M059J (cell line): ENCODE measurements at regions not wholly inside any gene's neighbourhood (a gene's known extent, or its start where the extent isn't known, plus 50 kb on each side); places are given as distances from the start of the nearest gene placed in this dataset.
A peak's percentile ranks its signal among the peaks of the same experiment; 100 is the strongest.
"Not testable (repeated sequence)": the region's sequence is repeated elsewhere in the genome, so short reads cannot be mapped to it uniquely, and the experiment has no call there.

Source experiments
- DNase-seq: peaks from one replicate; pipeline ENCODE4 v3.0.0-alpha.2; 2012; ENCODE audit warnings: low read depth

- DNase-seq: no peak
These were observed 81.4 kb upstream of the KCNK12 start for GRCh38 chr2:47652061-47652690.

DNA sequence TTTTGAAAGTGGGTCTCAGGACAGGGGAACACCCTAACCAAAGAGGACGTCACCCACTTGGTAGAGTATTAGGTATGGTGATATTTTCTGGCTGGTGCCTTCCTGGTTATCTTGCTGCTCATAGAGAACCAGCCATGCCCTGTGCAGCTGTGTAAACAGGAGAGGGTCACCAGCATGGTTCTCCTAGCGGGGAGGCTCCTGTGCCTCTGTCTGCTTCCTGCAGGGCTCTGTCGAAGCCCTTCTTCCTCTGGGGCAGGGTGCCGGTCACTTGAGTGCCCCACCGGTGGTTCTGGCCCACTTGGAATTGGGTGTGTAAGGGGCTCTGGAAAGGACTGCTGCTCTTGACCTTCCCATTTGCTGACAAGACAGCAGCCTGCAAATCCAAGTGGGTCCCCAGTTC, 80.5 kb upstream of the KCNK12 start:
- DNase-seq: no peak

GRCh38 chr2:47650001-47650535, 79.3 kb upstream of the KCNK12 start:
- DNase-seq: no peak

DNA sequence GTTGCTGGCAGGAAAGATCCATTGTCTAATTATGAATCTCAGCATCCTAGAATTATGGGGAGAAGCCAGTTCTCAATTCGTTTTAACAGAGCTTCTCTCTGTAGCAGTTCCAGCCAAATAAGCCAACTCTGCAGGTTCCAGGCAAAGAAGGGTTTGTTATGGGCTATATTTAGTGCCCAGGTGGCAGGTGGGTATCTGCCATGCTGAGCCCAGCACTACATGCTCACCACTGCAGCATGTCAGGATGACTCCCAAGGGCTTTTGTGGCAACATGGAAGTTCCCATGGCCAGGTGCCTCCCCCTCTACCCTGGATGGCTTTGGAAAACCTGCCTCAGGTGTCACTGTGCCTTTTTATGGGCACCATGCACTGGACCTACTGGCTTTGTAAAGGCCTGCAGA, 74.5 kb upstream of the KCNK12 start:
- DNase-seq: no peak

DNA sequence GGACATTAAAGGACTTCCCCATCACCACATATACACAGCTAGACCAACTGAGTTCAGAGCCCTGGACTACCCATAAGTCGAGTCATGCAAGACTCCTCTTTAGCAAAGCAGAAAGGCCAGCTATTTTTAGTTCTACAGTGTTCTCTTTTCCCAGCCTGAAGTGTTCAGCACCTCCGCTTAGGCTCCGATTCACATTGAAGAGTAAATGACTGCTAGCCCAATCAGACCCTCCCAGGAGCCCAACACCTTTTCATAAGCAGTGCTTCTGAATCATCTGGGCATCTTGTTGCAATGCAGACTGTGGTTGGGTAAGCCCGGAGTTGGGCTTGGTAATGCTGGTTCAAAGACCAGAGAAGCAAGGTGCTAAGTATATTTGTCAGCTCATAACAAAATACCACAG, 73.6 kb upstream of the KCNK12 start:
- DNase-seq: no peak

GRCh38 chr2:47641366-47641765, 70.6 kb upstream of the KCNK12 start:
- DNase-seq: no peak

DNA sequence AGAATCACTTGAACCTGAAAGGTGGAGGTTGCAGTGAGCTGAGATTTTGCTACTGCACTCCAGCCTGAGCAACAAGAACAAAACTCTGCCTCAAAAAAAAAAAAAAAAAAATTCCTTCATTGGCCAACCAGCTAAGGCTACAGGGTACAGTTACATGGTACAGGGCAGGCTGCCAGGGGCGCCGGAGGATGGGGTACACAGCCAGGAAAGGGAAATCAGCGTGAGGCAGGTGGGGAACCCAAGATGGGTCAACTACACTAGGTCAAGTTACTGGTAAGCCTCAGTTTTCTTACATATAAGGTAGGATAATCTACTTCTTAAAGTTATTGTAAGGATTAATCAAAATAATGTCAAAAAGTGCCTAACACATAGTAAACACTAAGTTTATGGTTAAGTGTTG, 69.6 kb upstream of the KCNK12 start:
- DNase-seq: no peak

GRCh38 chr2:47639467-47639866, 68.7 kb upstream of the KCNK12 start:
- peak; percentile 18 for DNase-seq

DNA sequence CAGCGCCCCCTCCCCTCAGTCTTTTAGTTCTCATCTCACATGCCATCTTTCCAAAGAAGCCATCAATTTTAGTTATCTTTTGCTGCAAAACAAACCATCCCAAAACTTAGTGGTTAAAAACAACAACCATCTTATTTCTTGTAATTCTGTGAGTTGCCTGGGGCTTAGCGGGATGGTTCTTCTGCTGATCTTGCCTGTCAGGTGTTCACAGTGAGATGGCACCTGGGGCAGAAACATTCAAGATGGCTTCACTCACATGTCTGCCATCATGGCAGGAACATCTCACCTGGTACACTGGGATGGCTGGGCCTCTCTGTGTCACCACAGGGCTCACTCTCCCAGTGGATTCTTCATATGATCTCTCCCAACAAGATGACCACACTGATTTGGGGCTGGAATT, 67.6 kb upstream of the KCNK12 start:
- DNase-seq: no peak

- DNase-seq: no peak
These were observed 65.9 kb upstream of the KCNK12 start for GRCh38 chr2:47636596-47637264.

- DNase-seq: no peak
These were observed 65.4 kb upstream of the KCNK12 start for GRCh38 chr2:47636176-47636575.

GRCh38 chr2:47632754-47633153, 62.0 kb upstream of the KCNK12 start:
- DNase-seq: no peak

- DNase-seq: peak; percentile 84
These were observed 61.1 kb upstream of the KCNK12 start for GRCh38 chr2:47631792-47632398.

- DNase-seq: no peak
These were observed 60.5 kb upstream of the KCNK12 start for GRCh38 chr2:47631306-47631705.

GRCh38 chr2:47629501-47630460, 59.0 kb upstream of the KCNK12 start:
- DNase-seq: no peak

GRCh38 chr2:47628904-47629303, 58.1 kb upstream of the KCNK12 start:
- DNase-seq: no peak

GRCh38 chr2:47626664-47627063, 55.9 kb upstream of the KCNK12 start:
- no peak for DNase-seq

- DNase-seq: not testable (repeated sequence)
These were observed 52.4 kb upstream of the KCNK12 start for GRCh38 chr2:47623140-47623539.

GRCh38 chr2:47620770-47621437, 50.1 kb upstream of the KCNK12 start:
- no peak for DNase-seq
